GM18870 (cell line): ENCODE measurements at regions not wholly inside any gene's neighbourhood (a gene's known extent, or its start where the extent isn't known, plus 50 kb on each side); places are given as distances from the start of the nearest gene placed in this dataset.
"Not testable (repeated sequence)": the region's sequence is repeated elsewhere in the genome, so short reads cannot be mapped to it uniquely, and the experiment has no call there.

ENCODE experiments used
- ATAC-seq: cut with Tn5 transposase; IDR thresholded peaks from one replicate; pipeline ENCODE4 v1.9.1; 2021; ENCODE audit warnings: moderate library complexity; ENCODE audit not compliant: unreplicated experiment

DNA sequence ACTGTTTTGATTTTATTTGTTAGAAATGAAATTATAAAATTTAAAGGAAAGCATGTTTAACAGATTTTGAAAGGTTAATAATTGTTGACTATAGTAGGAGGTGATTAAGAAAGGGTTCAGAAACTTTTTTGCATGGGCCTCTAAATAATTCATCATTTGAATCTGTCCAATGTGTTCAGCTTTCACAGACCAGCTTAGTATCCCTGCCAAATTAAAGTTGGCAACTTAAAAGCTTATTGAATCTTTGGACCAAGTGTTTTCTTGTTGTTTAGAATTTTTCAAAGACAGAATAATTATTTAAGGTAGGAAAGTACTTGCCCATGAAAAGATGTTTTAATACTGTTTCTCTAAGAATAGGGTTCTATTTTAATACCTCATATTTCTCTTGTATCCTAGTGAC is 466.0 kb downstream of the GJA1 start:
- no peak for ATAC-seq

DNA sequence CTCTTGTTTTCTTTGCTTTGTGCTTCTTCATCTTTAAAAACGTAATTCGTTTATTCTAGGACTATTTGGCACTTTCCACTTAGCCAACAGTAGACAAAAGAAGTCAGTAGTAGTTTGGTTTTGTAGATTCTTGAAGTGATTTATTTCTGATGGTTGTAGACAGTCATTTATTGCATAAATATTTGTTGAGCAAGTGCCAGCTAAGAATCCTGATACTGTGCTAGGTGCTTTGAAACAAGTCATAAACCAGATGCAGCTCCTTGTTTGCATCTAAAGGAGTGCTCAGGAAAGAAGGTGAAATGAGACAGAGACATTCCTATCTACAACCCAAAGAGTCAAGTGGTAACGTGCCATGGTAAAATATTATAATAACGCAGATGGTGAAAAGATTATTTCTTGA is 469.1 kb downstream of the GJA1 start:
- ATAC-seq, result no peak

DNA sequence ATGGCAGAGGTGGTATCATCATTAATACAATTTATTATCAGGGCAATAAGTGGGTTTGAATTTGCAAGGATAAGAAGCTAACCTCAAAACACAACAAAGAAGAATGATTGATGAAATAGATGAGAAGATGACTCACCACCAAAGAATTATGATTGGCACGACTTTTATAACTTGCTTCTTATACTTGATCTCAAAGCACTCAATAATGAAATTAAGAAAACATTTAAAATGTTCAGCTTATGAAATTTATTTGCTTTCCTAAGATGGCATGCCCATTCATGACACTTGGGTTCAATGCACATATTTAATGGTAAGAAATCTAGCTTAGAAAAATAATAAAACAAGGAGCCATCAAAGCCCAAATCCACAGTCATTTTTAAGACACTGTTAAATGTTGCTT is 477.5 kb downstream of the GJA1 start:
- ATAC-seq, result no peak

DNA sequence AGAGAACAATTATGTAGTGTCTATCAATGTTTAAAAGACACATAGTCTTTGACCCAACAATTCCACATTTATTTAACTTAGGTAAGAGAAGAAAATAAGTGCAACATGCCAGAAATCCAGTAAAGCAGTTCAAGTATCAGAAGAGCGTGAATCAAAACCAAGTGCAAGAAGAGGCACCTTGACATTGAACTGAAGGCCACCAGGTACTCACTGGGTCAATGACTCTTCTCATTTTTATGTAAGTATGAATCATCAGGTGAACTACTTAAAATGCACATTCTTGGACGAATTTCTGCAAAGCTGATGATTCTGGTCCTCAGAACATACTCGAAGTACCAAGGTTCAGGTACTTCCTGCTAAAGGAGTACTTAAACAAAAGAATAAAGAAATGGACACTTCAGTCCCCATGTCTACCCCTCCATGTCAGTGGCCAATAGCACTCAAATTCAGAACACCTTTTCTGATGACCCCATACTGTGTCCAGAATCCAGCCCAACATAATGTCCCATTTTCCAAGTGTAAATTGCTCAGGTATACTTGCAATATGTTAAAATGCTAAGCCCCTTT is 481.9 kb downstream of the GJA1 start:
- ATAC-seq, result no peak

DNA sequence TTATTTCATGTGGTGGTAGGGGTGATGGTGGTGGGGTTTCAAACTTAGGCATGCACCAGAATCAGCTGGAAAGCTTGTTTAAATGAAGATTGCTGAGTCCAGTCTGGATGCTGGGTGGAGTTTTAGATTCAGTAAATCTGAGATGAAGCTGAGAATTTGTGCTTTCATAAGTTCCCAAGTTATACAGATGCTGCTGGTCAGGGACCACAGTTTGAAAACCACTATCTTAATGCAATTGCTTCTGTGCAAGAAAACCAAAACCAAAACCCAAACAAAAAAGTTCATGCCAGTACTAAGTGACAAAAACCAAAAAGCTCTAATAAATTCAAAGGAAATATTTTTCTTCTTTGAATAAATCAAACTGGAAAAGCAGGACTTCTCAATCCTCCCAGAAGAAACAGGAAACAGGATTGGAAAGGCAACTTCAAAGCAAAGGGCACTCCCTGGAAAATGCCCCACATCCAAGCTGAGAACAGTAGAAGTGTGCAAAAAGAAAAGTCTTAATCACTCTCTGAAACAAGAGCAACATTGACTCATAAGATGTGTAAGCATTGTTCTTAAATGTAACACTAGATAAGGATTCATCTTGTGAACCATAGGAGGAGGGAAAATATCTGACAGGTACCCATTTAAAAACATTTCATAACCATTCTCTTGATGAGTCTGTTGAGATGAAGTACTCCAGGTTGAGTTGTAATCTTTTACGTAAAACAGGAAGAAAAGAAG is 481.5 kb upstream of the HSF2 start:
- ATAC-seq, result no peak

DNA sequence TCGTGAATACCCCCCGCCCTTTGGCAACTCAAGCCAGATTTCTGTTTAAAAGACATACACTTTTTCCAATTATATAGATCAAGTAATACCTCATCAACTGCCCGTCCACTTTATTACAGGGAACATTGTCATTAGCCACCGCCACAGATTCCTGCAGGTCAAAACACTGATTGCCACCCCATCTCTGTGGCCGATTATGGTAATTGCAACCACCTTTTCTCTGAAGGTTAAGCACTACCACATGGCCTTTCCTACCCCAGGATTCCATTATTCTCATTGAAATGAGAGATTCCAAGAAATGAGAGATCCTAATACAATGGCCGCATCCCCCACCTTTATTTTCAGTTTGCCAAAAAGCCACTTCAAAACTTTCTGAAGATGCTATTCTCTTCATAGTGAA is 478.8 kb upstream of the HSF2 start:
- ATAC-seq, result no peak

DNA sequence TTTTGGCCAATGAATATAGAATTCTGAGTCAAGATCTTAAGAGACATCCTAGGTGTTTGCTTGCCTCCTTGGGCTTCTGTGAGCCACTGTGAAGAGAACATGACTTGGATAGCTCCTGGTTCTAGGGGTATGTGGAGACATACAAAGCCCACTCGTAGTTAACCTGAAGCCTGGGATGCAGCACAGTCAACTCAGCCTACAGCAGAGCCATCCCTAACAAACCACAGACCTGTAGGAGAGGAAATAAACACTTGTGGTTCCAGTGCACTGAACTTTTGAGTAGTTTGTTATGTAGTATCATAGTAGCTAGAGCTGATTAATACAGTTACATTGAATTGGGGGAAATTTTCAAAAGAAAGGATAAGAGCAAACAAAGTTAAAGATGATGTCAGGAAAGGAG is 474.4 kb upstream of the HSF2 start:
- ATAC-seq, result no peak

DNA sequence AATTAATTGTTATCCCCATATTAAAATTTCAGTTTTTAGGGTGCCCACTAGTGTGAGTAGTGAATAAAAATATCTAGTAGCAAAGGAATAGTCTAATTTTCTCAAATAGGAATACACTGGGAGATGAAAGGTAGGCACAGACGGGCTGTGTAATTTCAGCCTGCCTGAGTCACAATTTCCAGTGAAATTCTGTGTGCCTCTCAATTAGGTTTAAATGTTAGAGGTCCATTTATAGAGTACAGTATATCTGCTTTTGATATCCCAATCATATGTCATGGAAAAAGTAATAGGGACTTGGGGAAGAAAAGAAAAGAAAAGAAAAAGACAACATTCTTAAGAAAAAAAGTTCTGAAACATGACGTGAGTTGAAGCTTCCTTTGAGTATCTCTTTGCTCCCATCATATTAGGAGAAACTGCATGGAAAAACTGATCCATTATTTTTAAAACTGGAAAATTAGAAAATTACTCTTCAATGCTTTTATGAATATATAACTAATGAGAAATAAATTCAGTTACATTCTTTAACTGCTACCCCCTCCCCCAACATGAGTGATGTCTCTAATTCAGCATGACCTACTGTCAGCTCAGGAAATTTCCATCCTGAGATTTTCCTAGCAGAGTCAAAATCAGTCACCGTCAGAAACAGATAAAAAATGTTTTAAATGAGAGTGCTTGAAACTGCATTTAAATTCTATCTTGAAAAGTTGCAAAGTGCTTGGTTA is 473.8 kb upstream of the HSF2 start:
- no peak for ATAC-seq

DNA sequence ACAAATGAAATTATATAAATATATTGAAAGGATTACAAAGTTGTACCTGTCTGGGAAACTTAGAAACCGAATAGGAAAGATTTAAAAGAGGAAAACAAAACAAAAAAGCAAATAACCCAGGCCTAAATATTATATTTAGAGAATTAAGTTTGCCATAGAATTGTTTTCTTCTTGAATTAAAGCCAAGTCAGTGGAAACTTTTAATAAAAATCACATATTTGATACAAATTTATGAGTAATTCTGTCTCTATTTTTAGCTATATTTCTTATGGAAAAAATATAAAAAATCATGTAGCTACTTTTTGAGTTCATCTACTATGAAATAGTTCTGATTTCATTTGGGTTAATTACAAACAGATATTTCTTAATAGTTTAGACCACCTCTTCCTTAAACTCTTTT is 470.2 kb upstream of the HSF2 start:
- no peak for ATAC-seq

DNA sequence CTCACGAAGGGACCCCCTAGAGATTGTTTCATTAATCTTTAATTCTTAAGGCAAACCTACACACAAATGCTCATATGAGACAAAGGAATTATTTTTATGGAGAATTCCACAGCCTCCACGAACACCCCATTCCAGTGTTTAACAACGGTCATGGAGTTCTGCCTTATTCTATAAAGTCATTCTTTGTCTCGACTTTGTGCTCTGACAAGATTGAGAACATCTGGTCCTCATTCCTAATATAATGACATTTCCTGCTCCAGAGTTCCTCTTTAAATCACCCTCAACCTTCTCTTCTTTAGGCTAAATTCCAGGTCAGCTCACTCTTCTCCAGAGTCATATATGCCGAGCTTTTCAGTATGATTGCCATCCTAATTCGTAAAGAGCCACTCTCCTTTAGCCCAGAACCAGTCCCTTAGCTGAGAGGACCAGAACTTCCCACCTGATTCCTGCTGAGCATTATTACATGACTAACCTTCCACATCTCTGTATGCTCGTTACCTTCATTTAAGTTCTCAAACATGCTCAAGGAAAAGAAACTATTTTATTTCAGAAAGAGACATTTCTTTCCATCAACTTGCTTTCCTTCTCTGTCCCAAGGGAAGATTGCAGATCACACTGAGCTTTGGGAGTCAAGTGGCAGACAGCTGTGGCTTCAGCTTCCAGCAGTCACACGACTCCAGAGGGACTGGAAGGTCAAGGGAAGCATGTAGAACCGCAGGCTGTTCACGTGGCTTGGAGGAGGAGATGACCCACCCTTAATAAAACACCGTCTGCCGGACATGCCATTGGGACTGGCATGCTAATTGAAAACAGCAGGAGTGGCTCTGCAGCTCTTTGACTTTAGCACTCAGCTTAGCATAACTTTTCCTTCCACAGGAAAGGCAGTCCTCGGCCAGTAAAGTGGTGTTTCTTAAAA is 467.1 kb upstream of the HSF2 start:
- no peak for ATAC-seq

DNA sequence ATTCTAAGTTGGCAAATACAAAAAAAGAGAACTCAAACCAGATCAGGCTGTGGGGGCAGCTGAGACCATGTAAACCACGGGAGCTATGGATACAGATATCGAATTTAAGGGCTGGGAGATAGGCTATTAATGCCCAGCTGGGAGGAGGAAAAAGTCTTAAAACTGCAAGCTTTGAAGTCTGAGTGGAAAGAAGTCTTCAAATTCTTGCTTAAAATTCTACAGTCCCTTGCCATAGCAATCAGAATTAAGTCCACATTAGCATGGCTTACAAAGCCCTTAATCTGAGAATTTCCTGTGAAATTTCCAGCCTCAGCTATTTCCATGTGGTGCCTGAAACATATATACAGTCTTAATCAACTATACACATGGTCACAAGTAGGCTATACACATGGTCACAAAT is 465.0 kb upstream of the HSF2 start:
- no peak for ATAC-seq

DNA sequence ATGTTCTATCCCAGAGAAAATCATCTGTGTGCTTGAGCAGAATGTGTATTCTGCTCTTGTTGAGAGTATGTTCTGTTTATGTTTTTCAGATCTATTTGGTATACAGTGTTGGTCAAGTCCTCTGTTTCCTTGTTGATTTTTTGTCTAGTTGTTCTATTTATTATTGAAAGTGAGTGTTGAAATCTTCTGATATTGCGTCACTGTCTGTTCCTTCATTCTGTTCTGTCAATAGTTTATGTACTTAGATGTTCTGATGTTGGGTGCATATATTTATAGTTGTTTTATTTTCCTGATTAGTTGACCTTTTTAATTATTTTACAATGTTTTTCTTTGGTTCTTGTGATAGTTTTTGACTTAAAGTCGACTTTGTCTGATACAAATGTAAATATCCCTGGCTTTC is 458.7 kb upstream of the HSF2 start:
- ATAC-seq, result no peak

DNA sequence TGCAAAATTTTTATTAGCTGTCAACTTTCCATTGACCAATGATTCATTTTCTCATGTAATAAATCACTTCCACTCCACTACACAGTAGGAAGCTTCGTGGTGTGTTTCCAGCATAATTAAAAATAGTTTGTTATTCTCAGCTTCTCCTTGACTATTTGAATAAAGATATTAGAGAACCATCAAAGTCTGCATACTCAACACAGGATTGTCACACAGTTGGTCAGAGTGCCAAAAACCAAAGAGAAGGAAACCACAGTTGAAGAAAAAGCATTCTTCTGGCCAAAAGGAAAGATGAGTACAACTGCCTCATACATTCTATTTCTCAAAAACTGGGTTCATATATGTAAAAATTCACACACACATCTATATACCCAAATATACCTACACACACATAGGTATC is 455.1 kb upstream of the HSF2 start:
- ATAC-seq, result no peak

DNA sequence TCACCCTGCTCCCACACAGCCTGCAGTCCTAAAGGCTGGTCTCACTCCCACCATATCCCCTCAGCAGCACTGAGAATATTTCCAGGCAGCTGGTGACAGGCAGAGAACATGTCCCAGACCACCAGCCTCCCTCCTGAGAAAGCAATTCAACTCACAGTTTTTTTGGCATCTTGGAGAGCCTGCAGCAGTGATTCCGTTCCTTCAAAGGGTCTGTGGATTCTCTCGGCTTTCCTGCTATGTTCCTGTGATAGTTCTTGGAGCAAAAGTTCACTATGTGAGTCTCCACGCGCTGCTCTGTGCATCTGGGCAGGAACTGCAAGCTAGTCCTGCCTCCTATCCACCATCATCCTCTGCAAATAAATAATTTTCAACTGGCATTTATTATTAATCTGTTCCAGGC is 448.3 kb upstream of the HSF2 start:
- ATAC-seq, result no peak

DNA sequence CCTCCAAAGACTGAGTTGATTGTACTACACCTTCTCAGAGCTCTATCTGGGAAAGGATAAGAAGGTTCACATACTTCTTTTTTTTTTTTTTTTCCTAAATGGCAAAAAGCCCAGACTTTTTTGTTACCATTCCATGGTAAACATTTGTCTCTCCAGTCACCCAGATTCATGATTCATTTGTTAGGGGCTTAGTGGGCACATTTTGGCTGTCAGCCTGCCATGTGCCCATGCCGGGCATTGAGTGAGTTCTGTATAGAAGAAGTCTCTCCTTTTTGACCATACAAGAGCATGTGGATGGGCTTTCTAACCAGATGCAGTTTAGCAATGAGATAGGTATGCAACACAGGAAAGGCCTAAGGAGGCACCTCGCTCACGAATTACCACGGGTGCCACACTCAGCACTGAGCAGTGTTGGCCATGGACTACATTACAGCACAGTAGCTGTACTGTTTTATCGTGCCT is 447.5 kb upstream of the HSF2 start:
- ATAC-seq, result no peak

DNA sequence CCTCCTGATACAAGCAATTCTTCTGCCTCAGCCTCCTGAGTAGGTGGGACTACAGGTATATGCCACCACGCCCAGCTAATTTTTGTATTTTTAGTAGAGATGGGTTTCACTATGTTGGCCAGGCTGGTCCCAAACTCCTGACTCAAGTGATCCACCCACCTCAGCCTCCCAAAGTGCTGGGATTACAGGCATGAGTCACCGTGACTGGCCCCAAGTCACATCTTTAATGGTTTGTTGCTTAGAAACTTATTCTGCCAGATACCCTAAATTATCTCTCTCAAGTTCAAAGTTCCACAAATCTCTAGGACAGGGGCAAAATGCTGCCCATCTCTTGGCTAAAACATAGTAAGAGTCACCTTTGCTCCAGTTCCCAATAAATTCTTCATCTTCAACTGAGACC is 444.1 kb upstream of the HSF2 start:
- not testable (repeated sequence) for ATAC-seq

DNA sequence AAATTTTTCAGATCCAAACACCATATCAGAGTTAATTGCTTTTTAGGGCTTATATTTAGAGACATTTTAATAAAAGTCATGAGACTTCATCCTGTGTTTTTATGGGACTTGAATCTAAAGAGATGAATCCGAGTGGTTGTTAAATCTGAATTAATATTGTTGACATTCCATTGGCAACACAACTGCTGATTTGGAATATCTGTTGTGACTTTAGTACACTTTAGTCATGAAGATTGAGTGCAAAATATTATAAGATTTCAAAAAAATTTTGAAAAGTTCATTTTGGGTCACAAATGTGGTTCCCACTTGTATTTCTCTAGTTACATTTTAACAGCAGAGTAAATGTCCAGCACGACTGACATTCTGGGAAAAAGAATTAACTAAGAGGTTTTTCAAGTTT is 442.7 kb upstream of the HSF2 start:
- ATAC-seq, result no peak

DNA sequence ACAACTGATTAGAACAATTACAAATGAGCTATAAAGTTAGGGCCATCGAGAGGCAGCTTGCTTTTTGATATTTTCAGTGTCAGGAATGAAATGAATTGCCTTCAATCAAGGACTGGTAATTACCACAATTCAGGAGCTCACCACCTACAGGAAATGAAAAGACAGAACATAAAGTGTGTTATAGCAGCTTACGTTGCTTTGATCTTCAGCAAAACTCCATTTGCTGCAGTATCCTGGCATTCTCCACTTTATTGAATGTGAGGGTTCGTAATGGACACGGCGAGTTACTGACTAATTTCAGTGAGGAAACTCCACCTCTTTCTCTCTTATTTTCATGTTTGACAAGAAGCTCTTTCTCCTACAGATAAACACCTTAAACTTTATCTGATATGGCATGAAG is 440.0 kb upstream of the HSF2 start:
- ATAC-seq, result no peak

DNA sequence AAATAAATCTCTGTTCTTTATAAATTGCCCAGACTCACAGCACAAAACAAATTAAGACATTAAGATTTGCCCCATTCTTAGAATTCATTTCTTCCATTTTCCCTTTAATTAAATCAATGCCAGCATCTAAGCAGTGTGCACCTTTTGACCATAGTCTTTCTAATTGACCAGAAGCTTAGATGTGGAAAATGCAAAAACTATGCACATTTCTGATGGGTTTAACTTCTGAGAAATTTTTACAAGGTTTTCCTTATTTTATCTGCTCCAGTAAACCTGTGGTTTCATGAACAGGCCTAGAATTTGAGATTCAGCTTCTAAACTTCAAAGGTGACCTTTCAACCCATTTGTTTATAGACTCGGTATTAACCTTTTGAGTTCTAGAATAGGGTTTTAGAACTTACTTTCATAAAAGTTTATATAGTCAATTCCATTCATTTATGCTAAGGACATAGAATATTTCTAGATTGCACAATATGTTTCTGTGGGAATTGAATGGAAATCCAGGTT is 437.8 kb upstream of the HSF2 start:
- no peak for ATAC-seq

DNA sequence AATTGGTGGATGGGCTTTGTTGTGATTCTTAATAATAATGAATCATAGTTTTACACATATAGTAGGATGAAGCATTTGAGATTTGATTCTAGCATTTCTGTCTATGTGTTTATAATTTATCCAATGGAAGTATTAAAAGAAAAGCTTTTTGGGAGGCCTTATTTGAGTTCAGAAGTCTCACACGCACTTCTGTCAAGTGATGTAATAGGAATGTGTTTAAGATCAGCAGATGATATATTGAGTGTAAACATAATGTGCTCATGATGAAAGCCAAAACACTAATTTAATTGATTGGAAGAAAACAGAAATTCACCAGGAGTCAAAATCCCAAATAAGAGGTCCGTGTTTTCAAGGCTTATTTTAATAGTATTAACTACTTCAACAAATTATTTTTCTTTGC is 435.6 kb upstream of the HSF2 start:
- no peak for ATAC-seq

DNA sequence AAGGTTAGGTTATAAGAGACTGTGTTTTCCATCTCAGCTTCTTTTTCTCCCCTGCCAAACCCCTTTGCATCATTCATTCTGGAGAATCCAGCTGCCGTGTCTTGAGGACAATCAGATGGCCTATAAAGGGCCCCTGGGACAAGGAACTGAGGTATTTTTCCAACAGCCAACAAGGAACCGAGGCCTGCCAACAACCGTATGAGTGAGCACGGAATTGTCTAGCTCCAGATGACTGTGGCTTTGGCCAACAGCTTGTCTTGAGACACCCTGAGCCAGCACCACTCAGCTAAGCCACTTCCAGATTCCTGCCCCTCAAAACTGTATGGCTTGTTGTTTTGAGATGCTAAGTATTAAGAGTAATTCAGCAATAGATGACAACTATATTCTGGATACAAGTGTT is 433.7 kb upstream of the HSF2 start:
- no peak for ATAC-seq
